ENCODE measurements at regions not wholly inside any gene's neighbourhood (a gene's known extent, or its start where the extent isn't known, plus 50 kb on each side); places are given as distances from the start of the nearest gene placed in this dataset.

- ChIA-PET CTCF (no interaction called here), POLR2A (no interaction called here)
- DNase-seq (ENCODE audit: extremely low spot score) = no peak
- TF ChIP-seq ELF4 (IDR thresholded peaks at IDR 0.05) (no peak), FOXM1 (IDR thresholded peaks at IDR 0.05; ENCODE audit: borderline replicate concordance) (no peak), ARNT (IDR thresholded peaks at IDR 0.05) (no peak), SUZ12 (IDR thresholded peaks at IDR 0.05) (no peak), HDGF (IDR thresholded peaks at IDR 0.05; ENCODE audit: borderline replicate concordance) (no peak), FOXA1 (IDR thresholded peaks at IDR 0.05) (no peak), L3MBTL2 (conservative IDR thresholded peaks at IDR 0.05) (no peak), ZNF384 (IDR thresholded peaks at IDR 0.05) (no peak), LEF1 (IDR thresholded peaks at IDR 0.05; ENCODE audit: borderline replicate concordance) (no peak), SP1 (IDR thresholded peaks at IDR 0.05) (no peak), NFRKB (IDR thresholded peaks at IDR 0.05) (no peak), TARDBP (IDR thresholded peaks at IDR 0.05) (no peak), FOXK2 (IDR thresholded peaks at IDR 0.05) (no peak)
Measured at GRCh38 chr18:70426818-70427217, 138.0 kb downstream of the SOCS6 start.

- CTCF ChIA-PET = no interaction called here
- POLR2A ChIA-PET = no interaction called here
- TF ChIP-seq L3MBTL2 (conservative IDR thresholded peaks at IDR 0.05) (no peak), SUZ12 (IDR thresholded peaks at IDR 0.05) (no peak), HDGF (IDR thresholded peaks at IDR 0.05; ENCODE audit: borderline replicate concordance) (no peak), FOXK2 (IDR thresholded peaks at IDR 0.05) (no peak), ARNT (IDR thresholded peaks at IDR 0.05) (no peak), ZNF384 (IDR thresholded peaks at IDR 0.05) (no peak), NFRKB (IDR thresholded peaks at IDR 0.05) (no peak), CTBP1 (IDR thresholded peaks at IDR 0.05; ENCODE audit: borderline replicate concordance) (no peak), ELF4 (IDR thresholded peaks at IDR 0.05) (no peak), FOXM1 (IDR thresholded peaks at IDR 0.05; ENCODE audit: borderline replicate concordance) (no peak), LEF1 (IDR thresholded peaks at IDR 0.05; ENCODE audit: borderline replicate concordance) (no peak), BHLHE40 (IDR thresholded peaks at IDR 0.05; ENCODE audit: borderline replicate concordance) (no peak), FOXA1 (IDR thresholded peaks at IDR 0.05) (no peak), TARDBP (IDR thresholded peaks at IDR 0.05) (no peak), SP1 (IDR thresholded peaks at IDR 0.05) (no peak)
- TF ChIP-seq, protein P1, sequence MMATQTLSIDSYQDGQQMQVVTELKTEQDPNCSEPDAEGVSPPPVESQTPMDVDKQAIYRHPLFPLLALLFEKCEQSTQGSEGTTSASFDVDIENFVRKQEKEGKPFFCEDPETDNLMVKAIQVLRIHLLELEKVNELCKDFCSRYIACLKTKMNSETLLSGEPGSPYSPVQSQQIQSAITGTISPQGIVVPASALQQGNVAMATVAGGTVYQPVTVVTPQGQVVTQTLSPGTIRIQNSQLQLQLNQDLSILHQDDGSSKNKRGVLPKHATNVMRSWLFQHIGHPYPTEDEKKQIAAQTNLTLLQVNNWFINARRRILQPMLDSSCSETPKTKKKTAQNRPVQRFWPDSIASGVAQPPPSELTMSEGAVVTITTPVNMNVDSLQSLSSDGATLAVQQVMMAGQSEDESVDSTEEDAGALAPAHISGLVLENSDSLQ (IDR thresholded peaks at IDR 0.05) = no peak
- no peak for DNase-seq (ENCODE audit: extremely low spot score)
Measured at GRCh38 chr18:70425236-70425635, 136.4 kb downstream of the SOCS6 start.

DNA sequence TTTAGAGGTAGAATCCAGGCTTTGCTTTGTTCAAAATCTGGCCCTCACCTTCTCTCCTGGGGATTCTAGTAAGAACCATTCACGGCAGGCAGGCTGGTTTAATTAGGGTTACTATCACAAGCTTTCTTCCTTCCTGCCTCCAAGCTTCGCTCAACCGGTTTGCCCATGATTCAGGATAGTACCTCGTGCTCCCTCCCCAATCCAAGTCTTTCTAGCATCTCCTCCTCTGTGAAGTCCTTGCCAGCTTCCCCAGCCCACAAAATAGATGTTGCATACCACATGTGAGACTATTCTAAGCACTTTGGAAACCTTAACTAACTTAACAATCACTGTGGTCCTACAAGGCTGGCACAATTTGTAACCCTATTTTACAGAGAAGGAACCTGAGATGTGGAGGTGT lies 135.1 kb downstream of the SOCS6 start:
- CTCF ChIA-PET = interaction anchor here (1.0 kb wide), 1 partner anchor 10 kb away, joined by 4 read pairs; no protein-coding TSS in a partner anchor
- DNase-seq (ENCODE audit: extremely low spot score) = no peak
- TF ChIP-seq FOXK2 (IDR thresholded peaks at IDR 0.05) = no peak
- no peak for TF ChIP-seq SUZ12 (IDR thresholded peaks at IDR 0.05)
- no peak for TF ChIP-seq ARNT (IDR thresholded peaks at IDR 0.05)
- no peak for TF ChIP-seq L3MBTL2 (conservative IDR thresholded peaks at IDR 0.05)
- no peak for TF ChIP-seq CTBP1 (IDR thresholded peaks at IDR 0.05; ENCODE audit: borderline replicate concordance)
- TF ChIP-seq LEF1 (IDR thresholded peaks at IDR 0.05; ENCODE audit: borderline replicate concordance) = no peak
- no peak for TF ChIP-seq BHLHE40 (IDR thresholded peaks at IDR 0.05; ENCODE audit: borderline replicate concordance)
- POLR2A ChIA-PET = no interaction called here

GRCh38 chr18:70423120-70423519 lies 134.3 kb downstream of the SOCS6 start:
- DNase-seq (ENCODE audit: extremely low spot score) = no peak
- ChIA-PET CTCF (no interaction called here), POLR2A (no interaction called here)
- TF ChIP-seq HDGF (IDR thresholded peaks at IDR 0.05; ENCODE audit: borderline replicate concordance) = no peak
- TF ChIP-seq SP1 (IDR thresholded peaks at IDR 0.05) = no peak
- no peak for TF ChIP-seq LEF1 (IDR thresholded peaks at IDR 0.05; ENCODE audit: borderline replicate concordance)
- no peak for TF ChIP-seq SUZ12 (IDR thresholded peaks at IDR 0.05)

- TF ChIP-seq, protein P1 (IDR thresholded peaks at IDR 0.05) = no peak
- no peak for TF ChIP-seq FOXK2 (IDR thresholded peaks at IDR 0.05)
- no peak for TF ChIP-seq LEF1 (IDR thresholded peaks at IDR 0.05; ENCODE audit: borderline replicate concordance)
- TF ChIP-seq SUZ12 (IDR thresholded peaks at IDR 0.05) = no peak
- no peak for TF ChIP-seq HDGF (IDR thresholded peaks at IDR 0.05; ENCODE audit: borderline replicate concordance)
- TF ChIP-seq ZNF384 (IDR thresholded peaks at IDR 0.05) = no peak
- TF ChIP-seq ELF4 (IDR thresholded peaks at IDR 0.05) = no peak
- no peak for TF ChIP-seq FOXA1 (IDR thresholded peaks at IDR 0.05)
- no peak for DNase-seq (ENCODE audit: extremely low spot score)
- ChIA-PET CTCF (no interaction called here), POLR2A (no interaction called here)
Measured at GRCh38 chr18:70422391-70422965, 133.6 kb downstream of the SOCS6 start.

GRCh38 chr18:70421471-70422390 lies 132.9 kb downstream of the SOCS6 start:
- no peak for DNase-seq (ENCODE audit: extremely low spot score)
- ChIA-PET POLR2A (no interaction called here), CTCF (no interaction called here)
- TF ChIP-seq L3MBTL2 (conservative IDR thresholded peaks at IDR 0.05) (no peak), ELF4 (IDR thresholded peaks at IDR 0.05) (no peak)
- TF ChIP-seq, protein P1 (IDR thresholded peaks at IDR 0.05) = 0 out of 2 replicates have a peak, but pooled peaks have one; percentile 25
